HTR-8/SVneo (cell line): ENCODE measurements at regions not wholly inside any gene's neighbourhood (a gene's known extent, or its start where the extent isn't known, plus 50 kb on each side); places are given as distances from the start of the nearest gene placed in this dataset.

ENCODE experiments used
- DNase-seq: peaks from one replicate; pipeline ENCODE4 v3.0.0; 2011; ENCODE audit warnings: low spot score, mixed read lengths; ENCODE audit not compliant: insufficient read length
- FAIRE-seq: peaks from 2 replicates; lab custom pipeline; 2011; peaks lifted over from hg19 to GRCh38; lab: Jason Lieb, UNC

- DNase-seq (no peak), FAIRE-seq (no peak)
These were observed 686.7 kb downstream of the TMEM182 start for GRCh38 chr2:103448495-103448894.

- FAIRE-seq = no peak
These were observed 689.5 kb downstream of the TMEM182 start for GRCh38 chr2:103451283-103451682.

GRCh38 chr2:103459283-103459682 lies 697.5 kb downstream of the TMEM182 start:
- DNase-seq = no peak
- FAIRE-seq = no peak

More at GRCh38 chr2:103451283-103451682, 689.5 kb downstream of the TMEM182 start:
- no peak for DNase-seq

GRCh38 chr2:103462101-103462500 lies 700.3 kb downstream of the TMEM182 start:
- no peak for DNase-seq
- FAIRE-seq = no peak

GRCh38 chr2:103462712-103463111 lies 700.9 kb downstream of the TMEM182 start:
- DNase-seq = no peak
- no peak for FAIRE-seq

- DNase-seq = no peak
- FAIRE-seq = no peak
These were observed 703.0 kb downstream of the TMEM182 start for GRCh38 chr2:103464831-103465230.

- no peak for FAIRE-seq
These were observed 708.0 kb downstream of the TMEM182 start for GRCh38 chr2:103469800-103470199.

GRCh38 chr2:103484906-103485305 lies 723.1 kb downstream of the TMEM182 start:
- DNase-seq (no peak), FAIRE-seq (no peak)

More at GRCh38 chr2:103469800-103470199, 708.0 kb downstream of the TMEM182 start:
- no peak for DNase-seq

GRCh38 chr2:103496850-103497249 lies 735.0 kb downstream of the TMEM182 start:
- DNase-seq (no peak), FAIRE-seq (no peak)

GRCh38 chr2:103506812-103507211 lies 745.0 kb downstream of the TMEM182 start:
- FAIRE-seq (no peak), DNase-seq (no peak)

GRCh38 chr2:103512442-103512841 lies 750.6 kb downstream of the TMEM182 start:
- FAIRE-seq = no peak
- DNase-seq = no peak

GRCh38 chr2:103520547-103520946 lies 758.7 kb downstream of the TMEM182 start:
- no peak for DNase-seq
- no peak for FAIRE-seq

GRCh38 chr2:103525756-103526155 lies 763.9 kb downstream of the TMEM182 start:
- DNase-seq = no peak
- FAIRE-seq = no peak

- no peak for DNase-seq
- FAIRE-seq = no peak
These were observed 764.9 kb downstream of the TMEM182 start for GRCh38 chr2:103526757-103527156.

- no peak for FAIRE-seq
- DNase-seq = no peak
These were observed 765.4 kb downstream of the TMEM182 start for GRCh38 chr2:103527278-103527677.

- no peak for FAIRE-seq
- no peak for DNase-seq
These were observed 768.1 kb downstream of the TMEM182 start for GRCh38 chr2:103529798-103530502.

- FAIRE-seq (no peak), DNase-seq (no peak)
These were observed 790.9 kb downstream of the TMEM182 start for GRCh38 chr2:103552775-103553174.

- no peak for FAIRE-seq
- DNase-seq = no peak
These were observed 833.0 kb downstream of the TMEM182 start for GRCh38 chr2:103594823-103595222.

- no peak for FAIRE-seq
- no peak for DNase-seq
These were observed 843.4 kb downstream of the TMEM182 start for GRCh38 chr2:103605071-103605780.

- FAIRE-seq = no peak
These were observed 853.8 kb downstream of the TMEM182 start for GRCh38 chr2:103615611-103616105.

GRCh38 chr2:103616891-103617290 lies 855.1 kb downstream of the TMEM182 start:
- DNase-seq = no peak
- FAIRE-seq = no peak

More at GRCh38 chr2:103615611-103616105, 853.8 kb downstream of the TMEM182 start:
- DNase-seq = no peak
